B cell (primary cell): ENCODE measurements at regions not wholly inside any gene's neighbourhood (a gene's known extent, or its start where the extent isn't known, plus 50 kb on each side); places are given as distances from the start of the nearest gene placed in this dataset.
"Not testable (repeated sequence)": the region's sequence is repeated elsewhere in the genome, so short reads cannot be mapped to it uniquely, and the experiment has no call there.

Experiments
- ATAC-seq: fragments of 200-7000 bp; cut with Tn5 transposase; one replicate; pipeline ENCODE4 v1.10.0; 2021; ENCODE audit warnings: low read depth, mild to moderate bottlenecking, moderate number of reproducible peaks, moderate library complexity
- CTCF ChIA-PET: fragments of 350-600 bp; sonication (Branson Sonifier 250); formaldehyde crosslinking; loops from one replicate; lab custom pipeline; 2021; ENCODE audit warnings: antibody characterized with exemption, inconsistent platforms; lab: Charles Lee
- POLR2A ChIA-PET: fragments of 350-600 bp; sonication (Branson Sonifier 250); formaldehyde crosslinking; loops from one replicate; lab custom pipeline; 2021; ENCODE audit warnings: antibody characterized with exemption; lab: Charles Lee
- DNase-seq: peaks from one replicate; pipeline ENCODE4 v3.0.0; 2013
- H2AFZ ChIP-seq: 2 replicates; pipeline ENCODE4 v1.6.1; 2012; ENCODE audit warnings: mild to moderate bottlenecking, low read depth, low read length; ENCODE audit not compliant: insufficient read depth, poor library complexity, severe bottlenecking
- H3K27ac ChIP-seq, 2 donors: 1 replicate in 1 of 2; 2 replicates in 1 of 2; pipeline ENCODE4 v1.5.1; 2012 to 2013; ENCODE audit warnings: low read length in 2 of 2, mild to moderate bottlenecking in 2 of 2, moderate library complexity in 1 of 2
- H3K27me3 ChIP-seq, 4 experiments: fragments of 200-600 bp in 1 of 4; sonication (generic) in 1 of 4; replicated peaks in 1 of 4; 1 replicate in 2 of 4; 2 replicates in 2 of 4; pipeline versions ENCODE4 v1.6.1 to v1.7.0; 2013 to 2016; ENCODE audit warnings: low read length in 3 of 4, mild to moderate bottlenecking in 2 of 4, mixed read lengths in 1 of 4, moderate library complexity in 1 of 4; ENCODE audit not compliant: insufficient read depth in 4 of 4, control insufficient read depth in 3 of 4; ENCODE audit errors: control extremely low read depth in 1 of 4
- H3K36me3 ChIP-seq, 2 experiments: replicated peaks in 1 of 2; 1 replicate in 1 of 2; 2 replicates in 1 of 2; pipeline versions ENCODE4 v1.6.1 to v1.7.1; 2013; ENCODE audit warnings: low read length in 1 of 2; ENCODE audit not compliant: insufficient read depth in 2 of 2, control insufficient read depth in 1 of 2; ENCODE audit errors: control extremely low read depth in 1 of 2, extremely low read depth in 1 of 2
- H3K4me1 ChIP-seq, 2 donors: fragments of 200-600 bp in 1 of 2; sonication (generic) in 1 of 2; 1 replicate in 1 of 2; 2 replicates in 1 of 2; pipeline versions ENCODE4 v1.5.1 to v1.6.1; 2013 to 2017; ENCODE audit warnings: low read length in 2 of 2; ENCODE audit not compliant: control insufficient read depth in 2 of 2, insufficient read depth in 2 of 2
- H3K4me2 ChIP-seq: replicated peaks from 2 replicates; pipeline ENCODE3; 2012; ENCODE audit warnings: mild to moderate bottlenecking, low read depth, low read length; ENCODE audit not compliant: poor library complexity, severe bottlenecking
- H3K4me3 ChIP-seq, 5 experiments: fragments of 200-600 bp in 1 of 5; sonication (generic) in 1 of 5; 1 replicate in 3 of 5; 2 replicates in 2 of 5; pipeline versions ENCODE4 v1.5.1 to v1.7.0; 2011 to 2016; ENCODE audit warnings: low read length in 4 of 5, mild to moderate bottlenecking in 4 of 5, low read depth in 2 of 5, control low read depth in 1 of 5, moderate library complexity in 1 of 5; ENCODE audit not compliant: insufficient read depth in 1 of 5; ENCODE audit errors: control extremely low read depth in 1 of 5, extremely low read depth in 1 of 5
- H3K79me2 ChIP-seq: fragments of 200-600 bp; sonication (generic); one replicate; pipeline ENCODE4 v1.6.0; 2016; ENCODE audit warnings: low read length; ENCODE audit not compliant: control insufficient read depth, insufficient read depth
- H3K9ac ChIP-seq: fragments of 200-600 bp; sonication (generic); 2 replicates; pipeline ENCODE4 v1.6.1; 2017; ENCODE audit warnings: mild to moderate bottlenecking, low read length, moderate library complexity
- H3K9me3 ChIP-seq, 3 donors: one replicate each; pipeline versions ENCODE4 v1.6.1 to v1.7.1; 2013; ENCODE audit warnings: low read length in 2 of 3; ENCODE audit not compliant: control insufficient read depth in 2 of 3, insufficient read depth in 1 of 3; ENCODE audit errors: control extremely low read depth in 1 of 3
- H4K20me1 ChIP-seq: 2 replicates; pipeline ENCODE4 v1.6.0; 2012; ENCODE audit warnings: mild to moderate bottlenecking, low read length; ENCODE audit not compliant: insufficient read depth, control insufficient read depth, poor library complexity, severe bottlenecking
- H3K27ac Mint-ChIP-seq: one replicate; pipeline ENCODE4 v1.8.0; 2021; ENCODE audit warnings: mixed read lengths
- H3K27me3 Mint-ChIP-seq: one replicate; pipeline ENCODE4 v1.8.0; 2021; ENCODE audit warnings: mixed read lengths
- H3K4me1 Mint-ChIP-seq: one replicate; pipeline ENCODE4 v1.8.0; 2021; ENCODE audit warnings: mixed read lengths
- H3K4me3 Mint-ChIP-seq: one replicate; pipeline ENCODE4 v1.8.0; 2021; ENCODE audit warnings: mixed read lengths
- H3K9me3 Mint-ChIP-seq: one replicate; pipeline ENCODE4 v1.8.0; 2022; ENCODE audit warnings: mixed read lengths; ENCODE audit not compliant: insufficient read depth
- EZH2 ChIP-seq: IDR thresholded peaks from 2 replicates; pipeline ENCODE4 v1.6.1; 2012; ENCODE audit warnings: borderline replicate concordance, low read depth, mild to moderate bottlenecking, moderate library complexity, low read length; ENCODE audit not compliant: insufficient read depth, poor library complexity, severe bottlenecking
- WGBS: methylation state at CpG from one replicate; pipeline ENCODE4 v1.1.5; 2013; ENCODE audit warnings: missing lambda C conversion rate; ENCODE audit not compliant: insufficient coverage; 5-methylcytosine and 5-hydroxymethylcytosine counted together
- intact Hi-C: fragments of 100-400 bp; cut with micrococcal nuclease; formaldehyde crosslinking; loops from one replicate; pipeline ENCODE4 v1.10.0; 2022
- TF ChIP-seq, protein P1 (sequence below): fragments of 200-600 bp; IDR thresholded peaks from one replicate; pipeline ENCODE4 v1.8.0; 2022; ENCODE audit warnings: antibody characterized with exemption, mild to moderate bottlenecking

DNA sequence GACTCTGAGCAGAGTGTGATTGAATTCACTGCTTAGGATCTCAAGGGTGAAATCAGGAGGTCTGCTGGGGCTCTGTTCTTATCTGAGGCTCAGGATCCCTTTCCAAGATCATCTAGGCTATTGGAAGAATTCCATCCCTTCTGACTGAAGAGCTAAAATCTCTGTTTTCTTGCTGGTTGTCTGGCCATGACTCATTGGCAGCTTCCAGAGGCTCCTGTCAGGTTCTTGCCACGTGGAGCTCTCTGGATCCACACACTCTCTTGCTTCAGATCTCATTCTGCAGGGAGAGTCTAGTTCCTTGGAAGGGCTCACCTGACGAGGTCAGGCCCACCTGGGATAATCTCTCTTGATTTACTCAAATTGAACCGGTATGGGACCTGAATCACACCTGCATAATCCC is 930.7 kb downstream of the CDH8 start:
- Histone ChIP-seq H2AFZ (no peak overlapping the region), H3K9me3 (no peaks in the 10 kb centered on the region), H3K4me1 (no peaks in the 10 kb centered on the region), H3K9ac (no peak overlapping the region), H3K4me2 (no peak overlapping the region), H3K79me2 (no peaks in the 10 kb centered on the region), H3K4me3 (no peak overlapping the region), H4K20me1 (no peaks in the 10 kb centered on the region), H3K27ac (no peak overlapping the region), H3K36me3 (no peaks in the 10 kb centered on the region), H3K27me3 (no peaks in the 10 kb centered on the region)
- WGBS, result 15% methylated on average over 1 of the region's 3 CpGs
- ATAC-seq (no peak), DNase-seq (no peak)
- ChIA-PET CTCF (interaction anchor here (0.6 kb wide), 1 partner anchor 1799 kb away, joined by 4 read pairs; no protein-coding TSS in a partner anchor), POLR2A (no interaction called here)
- intact Hi-C loops, result no loop called here
- TF ChIP-seq EZH2, result no peak
- TF ChIP-seq, protein P1, sequence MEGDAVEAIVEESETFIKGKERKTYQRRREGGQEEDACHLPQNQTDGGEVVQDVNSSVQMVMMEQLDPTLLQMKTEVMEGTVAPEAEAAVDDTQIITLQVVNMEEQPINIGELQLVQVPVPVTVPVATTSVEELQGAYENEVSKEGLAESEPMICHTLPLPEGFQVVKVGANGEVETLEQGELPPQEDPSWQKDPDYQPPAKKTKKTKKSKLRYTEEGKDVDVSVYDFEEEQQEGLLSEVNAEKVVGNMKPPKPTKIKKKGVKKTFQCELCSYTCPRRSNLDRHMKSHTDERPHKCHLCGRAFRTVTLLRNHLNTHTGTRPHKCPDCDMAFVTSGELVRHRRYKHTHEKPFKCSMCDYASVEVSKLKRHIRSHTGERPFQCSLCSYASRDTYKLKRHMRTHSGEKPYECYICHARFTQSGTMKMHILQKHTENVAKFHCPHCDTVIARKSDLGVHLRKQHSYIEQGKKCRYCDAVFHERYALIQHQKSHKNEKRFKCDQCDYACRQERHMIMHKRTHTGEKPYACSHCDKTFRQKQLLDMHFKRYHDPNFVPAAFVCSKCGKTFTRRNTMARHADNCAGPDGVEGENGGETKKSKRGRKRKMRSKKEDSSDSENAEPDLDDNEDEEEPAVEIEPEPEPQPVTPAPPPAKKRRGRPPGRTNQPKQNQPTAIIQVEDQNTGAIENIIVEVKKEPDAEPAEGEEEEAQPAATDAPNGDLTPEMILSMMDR, result no peak
- H3K4me1 Mint-ChIP-seq, result no peaks in the 10 kb centered on the region
- no peak overlapping the region for H3K27ac Mint-ChIP-seq
- H3K27me3 Mint-ChIP-seq, result no peaks in the 10 kb centered on the region
- H3K9me3 Mint-ChIP-seq, result peaks cover 7% of the 10 kb centered on the region
- H3K4me3 Mint-ChIP-seq, result no peak overlapping the region

DNA sequence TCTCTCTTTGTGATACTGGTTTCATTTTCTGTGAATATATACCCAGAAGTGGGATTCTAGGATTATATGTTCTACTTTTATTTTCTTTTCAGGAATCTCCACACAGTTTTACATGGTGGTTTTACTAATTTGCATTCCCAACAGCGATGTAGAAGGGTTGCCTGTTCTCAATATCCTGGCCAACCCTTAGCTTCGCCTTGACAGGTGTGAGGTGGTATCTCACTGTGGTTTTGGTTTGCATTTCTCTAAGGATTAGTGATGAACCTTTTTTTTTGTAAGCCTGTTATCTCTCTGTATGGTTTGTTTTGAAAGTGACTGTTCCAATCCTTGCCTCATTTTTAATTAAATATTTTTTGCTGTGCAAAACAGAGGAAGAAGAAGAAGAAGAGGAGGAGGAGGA is 937.7 kb downstream of the CDH8 start:
- H3K36me3 ChIP-seq, result no peaks in the 10 kb centered on the region
- CTCF ChIA-PET, result no interaction called here
- TF ChIP-seq, protein P1, result no peak
- no peak for TF ChIP-seq EZH2
- POLR2A ChIA-PET, result no interaction called here
- intact Hi-C loops, result no loop called here
- H3K27me3 ChIP-seq, result no peaks in the 10 kb centered on the region
- no peak overlapping the region for H3K27ac ChIP-seq
- Mint-ChIP-seq H3K9me3 (peaks cover 9% of the 10 kb centered on the region), H3K4me1 (no peaks in the 10 kb centered on the region), H3K27me3 (no peaks in the 10 kb centered on the region), H3K4me3 (no peak overlapping the region), H3K27ac (no peak overlapping the region)
- no peaks in the 10 kb centered on the region for H3K4me1 ChIP-seq
- no peak overlapping the region for H3K4me2 ChIP-seq
- no CpG with 5 or more reads among the region's 2 CpGs for WGBS
- DNase-seq (no peak), ATAC-seq (no peak)
- H3K9ac ChIP-seq, result no peak overlapping the region
- H3K9me3 ChIP-seq, result no peaks in the 10 kb centered on the region
- no peaks in the 10 kb centered on the region for H3K79me2 ChIP-seq
- H3K4me3 ChIP-seq, result no peak overlapping the region
- no peak overlapping the region for H2AFZ ChIP-seq
- H4K20me1 ChIP-seq, result no peaks in the 10 kb centered on the region

DNA sequence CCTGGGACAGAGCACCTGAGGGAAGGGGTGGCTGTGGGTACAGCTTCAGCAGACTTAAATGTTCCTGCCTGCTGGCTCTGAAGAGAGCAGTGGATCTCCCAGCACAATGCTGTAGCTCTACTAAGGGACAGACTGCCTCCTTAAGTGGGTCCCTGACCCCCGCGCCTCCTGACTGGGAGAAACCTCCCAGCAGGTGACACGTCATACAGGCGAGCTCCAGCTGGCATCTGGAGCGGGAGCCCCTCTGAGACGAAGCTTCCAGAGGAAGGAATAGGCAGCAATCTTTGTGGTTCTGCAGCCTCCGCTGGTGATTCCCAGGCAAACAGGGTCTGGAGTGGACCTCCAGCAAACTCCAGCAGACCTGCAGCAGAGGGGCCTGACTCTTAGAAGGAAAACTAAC is 944.9 kb downstream of the CDH8 start:
- DNase-seq, ATAC-seq, CTCF ChIA-PET, H3K27me3 Mint-ChIP-seq, intact Hi-C loops, H3K27ac Mint-ChIP-seq, POLR2A ChIA-PET, H3K4me1 ChIP-seq, H3K9ac ChIP-seq, H3K4me2 ChIP-seq, H3K4me1 Mint-ChIP-seq, H3K36me3 ChIP-seq, H3K27me3 ChIP-seq, H4K20me1 ChIP-seq, H3K9me3 Mint-ChIP-seq, H2AFZ ChIP-seq, H3K4me3 ChIP-seq, H3K79me2 ChIP-seq, H3K27ac ChIP-seq, H3K4me3 Mint-ChIP-seq: not testable (repeated sequence)
- H3K9me3 ChIP-seq, result peaks cover 0 to 12% (median 0%) of the 10 kb centered on the region in 3 donors
- 94% methylated on average over 7 of the region's 7 CpGs for WGBS
